ENCODE measurements at regions not wholly inside any gene's neighbourhood (a gene's known extent, or its start where the extent isn't known, plus 50 kb on each side); places are given as distances from the start of the nearest gene placed in this dataset.

DNA sequence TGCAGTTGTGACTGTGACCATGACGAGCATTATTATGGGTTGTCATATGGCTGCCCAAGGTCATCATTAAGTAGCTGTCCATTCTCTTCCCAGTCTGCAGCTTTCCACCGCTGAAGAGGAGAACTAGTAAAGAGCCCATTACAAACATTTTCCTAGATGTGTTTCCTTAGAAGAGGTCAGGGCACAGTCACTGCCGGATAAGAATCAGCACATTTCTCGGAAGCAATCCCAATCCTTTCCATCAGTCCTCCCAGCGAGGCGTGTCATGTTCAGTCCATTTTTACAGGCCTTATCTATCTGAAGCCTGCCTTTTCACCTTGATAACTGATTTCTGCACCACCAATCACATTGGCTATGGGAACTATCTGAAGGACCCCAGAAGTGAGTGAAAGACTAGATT, 319.9 kb upstream of the SLC14A2 start:
- TF ChIP-seq EZH2 (IDR thresholded peaks at IDR 0.05; ENCODE audit: low read length): no peak
- TF ChIP-seq CTCF (optimal IDR thresholded peaks at IDR 0.05 in 1 of 3, IDR thresholded peaks at IDR 0.05 in 1 of 3, conservative IDR thresholded peaks at IDR 0.05 in 1 of 3; ENCODE audit: extremely low read depth in 1 of 3, insufficient read depth in 2 of 3, low read length in 3 of 3): no peak
- Histone ChIP-seq H3K9me1 (ENCODE audit: control insufficient read depth, extremely low read depth, insufficient read depth, low read length) (no peaks in the 10 kb centered on the region), H3K27me3 (ENCODE audit: control insufficient read depth, extremely low read depth, insufficient read depth, low read length) (peaks cover 3% of the 10 kb centered on the region), H3K4me3 (ENCODE audit: control insufficient read depth in 2 of 3, extremely low read depth in 1 of 3, insufficient read depth in 2 of 3, low read depth in 1 of 3, low read length in 3 of 3) (no peak overlapping the region), H3K4me2 (ENCODE audit: control insufficient read depth, extremely low read depth, insufficient read depth, low read depth, low read length) (no peak overlapping the region), H3K9ac (ENCODE audit: control insufficient read depth, extremely low read depth, insufficient read depth, low read length) (no peak overlapping the region), H2AFZ (ENCODE audit: control insufficient read depth, low read length) (no peak overlapping the region), H3K4me1 (ENCODE audit: control insufficient read depth, extremely low read depth, insufficient read depth, low read length) (no peaks in the 10 kb centered on the region), H4K20me1 (ENCODE audit: control insufficient read depth, extremely low read depth, insufficient read depth, low read length) (no peaks in the 10 kb centered on the region), H3K36me3 (ENCODE audit: control insufficient read depth in 2 of 2, extremely low read depth in 1 of 2, insufficient read depth in 2 of 2, low read length in 2 of 2) (no peaks in the 10 kb centered on the region), H3K27ac (ENCODE audit: control insufficient read depth, insufficient read depth, low read length) (no peak overlapping the region), H3K9me3 (ENCODE audit: control insufficient read depth, low read depth, low read length) (no peaks in the 10 kb centered on the region), H3K79me2 (ENCODE audit: control insufficient read depth, insufficient read depth, low read length) (no peaks in the 10 kb centered on the region)
- dilution Hi-C loops (cut with MboI; ENCODE audit: extremely low pct_ligation_motif_present, low sequenced_read_pairs): no loop called here
- FAIRE-seq: no peak
- DNase-seq (ENCODE audit: low read depth, low spot score): no peak

GRCh38 chr18:45298986-45299385, 316.3 kb upstream of the SLC14A2 start:
- FAIRE-seq: no peak
- Histone ChIP-seq H3K9me1 (ENCODE audit: control insufficient read depth, extremely low read depth, insufficient read depth, low read length) (no peaks in the 10 kb centered on the region), H3K36me3 (ENCODE audit: control insufficient read depth in 2 of 2, extremely low read depth in 1 of 2, insufficient read depth in 2 of 2, low read length in 2 of 2) (no peaks in the 10 kb centered on the region), H3K4me3 (ENCODE audit: control insufficient read depth in 2 of 3, extremely low read depth in 1 of 3, insufficient read depth in 2 of 3, low read depth in 1 of 3, low read length in 3 of 3) (no peak overlapping the region), H3K9me3 (ENCODE audit: control insufficient read depth, low read depth, low read length) (no peaks in the 10 kb centered on the region), H3K9ac (ENCODE audit: control insufficient read depth, extremely low read depth, insufficient read depth, low read length) (no peak overlapping the region), H3K79me2 (ENCODE audit: control insufficient read depth, insufficient read depth, low read length) (no peaks in the 10 kb centered on the region), H3K27me3 (ENCODE audit: control insufficient read depth, extremely low read depth, insufficient read depth, low read length) (no peaks in the 10 kb centered on the region), H3K4me2 (ENCODE audit: control insufficient read depth, extremely low read depth, insufficient read depth, low read depth, low read length) (no peak overlapping the region), H2AFZ (ENCODE audit: control insufficient read depth, low read length) (no peak overlapping the region), H3K4me1 (ENCODE audit: control insufficient read depth, extremely low read depth, insufficient read depth, low read length) (no peaks in the 10 kb centered on the region), H4K20me1 (ENCODE audit: control insufficient read depth, extremely low read depth, insufficient read depth, low read length) (no peaks in the 10 kb centered on the region), H3K27ac (ENCODE audit: control insufficient read depth, insufficient read depth, low read length) (no peak overlapping the region)
- no peak for DNase-seq (ENCODE audit: low read depth, low spot score)
- dilution Hi-C loops (cut with MboI; ENCODE audit: extremely low pct_ligation_motif_present, low sequenced_read_pairs): no loop called here
- TF ChIP-seq EZH2 (IDR thresholded peaks at IDR 0.05; ENCODE audit: low read length) (no peak), CTCF (optimal IDR thresholded peaks at IDR 0.05 in 1 of 3, IDR thresholded peaks at IDR 0.05 in 1 of 3, conservative IDR thresholded peaks at IDR 0.05 in 1 of 3; ENCODE audit: extremely low read depth in 1 of 3, insufficient read depth in 2 of 3, low read length in 3 of 3) (no peak)
